ENCODE measurements at regions not wholly inside any gene's neighbourhood (a gene's known extent, or its start where the extent isn't known, plus 50 kb on each side); places are given as distances from the start of the nearest gene placed in this dataset.

GRCh38 chr10:64060389-64060788 is 539.2 kb downstream of the REEP3 start:
- ChIA-PET CTCF (interaction anchor here (3.0 kb wide), 1 partner anchor 19 kb away, joined by 8 read pairs; no protein-coding TSS in a partner anchor), POLR2A (no interaction called here)
- Mint-ChIP-seq H3K9me3 (ENCODE audit: insufficient read depth) (no peaks in the 10 kb centered on the region), H3K4me3 (no peak overlapping the region), H3K27ac (no peak overlapping the region), H3K4me1 (no peaks in the 10 kb centered on the region), H3K27me3 (peaks cover 9% of the 10 kb centered on the region)
- 90% methylated on average over 2 of the region's 7 CpGs for WGBS (ENCODE audit: insufficient coverage)
- H3K4me3 ChIP-seq (ENCODE audit: control extremely low read depth in 1 of 5, extremely low read depth in 1 of 5, insufficient read depth in 1 of 5, low read depth in 2 of 5, low read length in 4 of 5) = no peak overlapping the region
- no peak overlapping the region for H3K9ac ChIP-seq (ENCODE audit: low read length)
- no peaks in the 10 kb centered on the region for H4K20me1 ChIP-seq (ENCODE audit: control insufficient read depth, insufficient read depth, low read length, poor library complexity, severe bottlenecking)
- intact Hi-C loops (cut with micrococcal nuclease) = no loop called here
- no peaks in the 10 kb centered on the region for H3K27me3 ChIP-seq (replicated peaks in 1 of 4; ENCODE audit: control extremely low read depth in 1 of 4, control insufficient read depth in 3 of 4, insufficient read depth in 4 of 4, low read length in 3 of 4)
- no peak for DNase-seq
- TF ChIP-seq EZH2 (IDR thresholded peaks at IDR 0.05; ENCODE audit: borderline replicate concordance, insufficient read depth, low read depth, low read length, poor library complexity, severe bottlenecking) (no peak), CTCF (IDR thresholded peaks at IDR 0.05) (no peak)
- H2AFZ ChIP-seq (ENCODE audit: insufficient read depth, low read depth, low read length, poor library complexity, severe bottlenecking) = no peak overlapping the region
- H3K27ac ChIP-seq (ENCODE audit: low read length in 2 of 2) = no peak overlapping the region
- no peaks in the 10 kb centered on the region for H3K79me2 ChIP-seq (ENCODE audit: control insufficient read depth, insufficient read depth, low read length)
- H3K36me3 ChIP-seq (replicated peaks in 1 of 2; ENCODE audit: control extremely low read depth in 1 of 2, control insufficient read depth in 1 of 2, extremely low read depth in 1 of 2, insufficient read depth in 2 of 2, low read length in 1 of 2) = no peaks in the 10 kb centered on the region
- no peaks in the 10 kb centered on the region for H3K4me1 ChIP-seq (ENCODE audit: control insufficient read depth in 2 of 2, insufficient read depth in 2 of 2, low read length in 2 of 2)
- no peak for ATAC-seq (ENCODE audit: low read depth)
- H3K4me2 ChIP-seq (replicated peaks; ENCODE audit: low read depth, low read length, poor library complexity, severe bottlenecking) = no peak overlapping the region
- no peaks in the 10 kb centered on the region for H3K9me3 ChIP-seq (ENCODE audit: control extremely low read depth in 1 of 3, control insufficient read depth in 2 of 3, insufficient read depth in 1 of 3, low read length in 2 of 3)

DNA sequence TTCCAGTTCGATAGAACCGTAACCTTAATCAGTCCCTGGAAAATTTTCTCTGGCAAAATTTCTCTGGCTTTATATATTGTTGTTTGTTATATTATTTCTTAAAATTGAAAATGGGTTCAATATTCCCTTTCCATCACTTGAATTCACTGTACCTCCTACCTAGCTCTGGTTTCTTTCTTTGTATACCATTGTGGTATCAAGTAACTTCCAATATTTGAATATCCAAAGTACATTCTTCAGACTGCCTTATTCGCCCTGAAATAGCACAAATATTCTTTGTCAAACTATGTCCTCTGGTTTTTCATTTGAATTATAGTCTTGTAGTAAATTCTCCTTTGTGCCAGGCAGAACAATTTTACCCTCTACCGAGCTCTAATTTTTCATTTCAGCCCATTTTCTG is 541.6 kb downstream of the REEP3 start:
- H3K4me2 ChIP-seq (replicated peaks; ENCODE audit: low read depth, low read length, poor library complexity, severe bottlenecking) = no peak overlapping the region
- H3K27me3 Mint-ChIP-seq = peaks cover 8% of the 10 kb centered on the region
- H4K20me1 ChIP-seq (ENCODE audit: control insufficient read depth, insufficient read depth, low read length, poor library complexity, severe bottlenecking) = no peaks in the 10 kb centered on the region
- CTCF ChIA-PET = interaction anchor here (3.0 kb wide), 1 partner anchor 21 kb away, joined by 8 read pairs; no protein-coding TSS in a partner anchor
- H3K4me1 Mint-ChIP-seq = no peaks in the 10 kb centered on the region
- H3K27ac Mint-ChIP-seq = no peak overlapping the region
- no peak overlapping the region for H3K4me3 ChIP-seq (ENCODE audit: control extremely low read depth in 1 of 5, extremely low read depth in 1 of 5, insufficient read depth in 1 of 5, low read depth in 2 of 5, low read length in 4 of 5)
- TF ChIP-seq EZH2 (IDR thresholded peaks at IDR 0.05; ENCODE audit: borderline replicate concordance, insufficient read depth, low read depth, low read length, poor library complexity, severe bottlenecking) (no peak), CTCF (IDR thresholded peaks at IDR 0.05) (no peak)
- no peak overlapping the region for H3K27ac ChIP-seq (ENCODE audit: low read length in 2 of 2)
- WGBS (ENCODE audit: insufficient coverage) = no CpG with 5 or more reads among the region's 4 CpGs
- H3K9ac ChIP-seq (ENCODE audit: low read length) = no peak overlapping the region
- no peak overlapping the region for H3K4me3 Mint-ChIP-seq
- no peaks in the 10 kb centered on the region for H3K27me3 ChIP-seq (replicated peaks in 1 of 4; ENCODE audit: control extremely low read depth in 1 of 4, control insufficient read depth in 3 of 4, insufficient read depth in 4 of 4, low read length in 3 of 4)
- ATAC-seq (ENCODE audit: low read depth) = no peak
- no peak overlapping the region for H2AFZ ChIP-seq (ENCODE audit: insufficient read depth, low read depth, low read length, poor library complexity, severe bottlenecking)
- no peaks in the 10 kb centered on the region for H3K79me2 ChIP-seq (ENCODE audit: control insufficient read depth, insufficient read depth, low read length)
- intact Hi-C loops (cut with micrococcal nuclease) = no loop called here
- H3K9me3 ChIP-seq (ENCODE audit: control extremely low read depth in 1 of 3, control insufficient read depth in 2 of 3, insufficient read depth in 1 of 3, low read length in 2 of 3) = no peaks in the 10 kb centered on the region
- no peaks in the 10 kb centered on the region for H3K4me1 ChIP-seq (ENCODE audit: control insufficient read depth in 2 of 2, insufficient read depth in 2 of 2, low read length in 2 of 2)
- DNase-seq = no peak
- H3K9me3 Mint-ChIP-seq (ENCODE audit: insufficient read depth) = no peaks in the 10 kb centered on the region
- no peaks in the 10 kb centered on the region for H3K36me3 ChIP-seq (replicated peaks in 1 of 2; ENCODE audit: control extremely low read depth in 1 of 2, control insufficient read depth in 1 of 2, extremely low read depth in 1 of 2, insufficient read depth in 2 of 2, low read length in 1 of 2)
- POLR2A ChIA-PET = no interaction called here

Data from B cell (primary cell).